CD14-positive monocyte (primary cell): ENCODE measurements at regions not wholly inside any gene's neighbourhood (a gene's known extent, or its start where the extent isn't known, plus 50 kb on each side); places are given as distances from the start of the nearest gene placed in this dataset.

ENCODE experiments used
- DNase-seq, 3 donors: peaks; one replicate each; pipeline ENCODE4 v3.0.0-alpha.2; 2011 to 2022
- H2AFZ ChIP-seq: 2 replicates; pipeline ENCODE4 v1.6.0; 2012; ENCODE audit warnings: mild to moderate bottlenecking, low read depth, low read length, inconsistent platforms; ENCODE audit not compliant: insufficient read depth, poor library complexity, severe bottlenecking
- H3K27ac ChIP-seq, 2 donors: 1 replicate in 1 of 2; 2 replicates in 1 of 2; pipeline ENCODE4 v1.5.1; 2012 to 2013; ENCODE audit warnings: low read length in 2 of 2, control low read depth in 1 of 2, inconsistent platforms in 1 of 2, low read depth in 1 of 2, mild to moderate bottlenecking in 1 of 2
- H3K27me3 ChIP-seq, 2 donors: one replicate each; pipeline versions ENCODE4 v1.6.0 to v1.6.1; 2011 to 2013; ENCODE audit warnings: low read length in 2 of 2; ENCODE audit not compliant: control insufficient read depth in 2 of 2, insufficient read depth in 2 of 2
- H3K36me3 ChIP-seq, 2 donors: replicated peaks in 1 of 2; 1 replicate in 1 of 2; 2 replicates in 1 of 2; pipeline versions ENCODE4 v1.5.1 to v1.6.1; 2012 to 2013; ENCODE audit warnings: low read length in 2 of 2, control low read depth in 1 of 2, inconsistent platforms in 1 of 2, mild to moderate bottlenecking in 1 of 2; ENCODE audit not compliant: insufficient read depth in 2 of 2, control insufficient read depth in 1 of 2
- H3K4me1 ChIP-seq, 2 donors: 1 replicate in 1 of 2; 2 replicates in 1 of 2; pipeline versions ENCODE4 v1.5.1 to v1.6.1; 2012 to 2013; ENCODE audit warnings: low read length in 2 of 2, control low read depth in 1 of 2, inconsistent platforms in 1 of 2, mild to moderate bottlenecking in 1 of 2, moderate library complexity in 1 of 2; ENCODE audit not compliant: insufficient read depth in 2 of 2, control insufficient read depth in 1 of 2
- H3K4me2 ChIP-seq: replicated peaks from 2 replicates; pipeline ENCODE3; 2012; ENCODE audit warnings: low read length, moderate library complexity, mild to moderate bottlenecking; ENCODE audit not compliant: poor library complexity, severe bottlenecking; ENCODE audit errors: extremely low read depth
- H3K4me3 ChIP-seq, 3 experiments: fragments of 200-600 bp in 1 of 3; sonication (generic) in 1 of 3; replicated peaks in 1 of 3; 1 replicate in 2 of 3; 2 replicates in 1 of 3; pipeline ENCODE4 v1.5.1; 2011 to 2013; ENCODE audit warnings: low read length in 3 of 3, mild to moderate bottlenecking in 3 of 3, control low read depth in 2 of 3, low read depth in 2 of 3, inconsistent platforms in 1 of 3, moderate library complexity in 1 of 3
- H3K79me2 ChIP-seq: 2 replicates; pipeline ENCODE4 v1.6.0; 2012; ENCODE audit warnings: mild to moderate bottlenecking, control low read depth, inconsistent platforms, low read length, moderate library complexity; ENCODE audit not compliant: insufficient read depth
- H3K9ac ChIP-seq: 2 replicates; pipeline ENCODE4 v1.6.0; 2017; ENCODE audit warnings: low read length, mild to moderate bottlenecking; ENCODE audit not compliant: insufficient read depth, poor library complexity, severe bottlenecking
- H3K9me3 ChIP-seq, 2 donors: replicated peaks in 1 of 2; 1 replicate in 1 of 2; 2 replicates in 1 of 2; pipeline versions ENCODE4 v1.5.1 to v1.6.1; 2012 to 2013; ENCODE audit warnings: low read length in 2 of 2, control low read depth in 1 of 2; ENCODE audit not compliant: control insufficient read depth in 1 of 2, insufficient read depth in 1 of 2
- H4K20me1 ChIP-seq: 2 replicates; pipeline ENCODE4 v1.6.0; 2012; ENCODE audit warnings: mild to moderate bottlenecking, low read length, control low read depth, moderate library complexity; ENCODE audit not compliant: insufficient read depth
- H3K27ac Mint-ChIP-seq, 7 donors: one replicate each; pipeline ENCODE4 v1.8.0; 2020; ENCODE audit warnings: mild to moderate bottlenecking in 7 of 7, mixed read lengths in 7 of 7, moderate library complexity in 6 of 7, inconsistent platforms in 2 of 7
- H3K27me3 Mint-ChIP-seq, 3 donors: one replicate each; pipeline ENCODE4 v1.8.0; 2021 to 2022; ENCODE audit warnings: low read depth in 3 of 3, mild to moderate bottlenecking in 3 of 3, mixed read lengths in 3 of 3, moderate library complexity in 3 of 3, inconsistent platforms in 1 of 3
- H3K36me3 Mint-ChIP-seq, 2 donors: one replicate each; pipeline ENCODE4 v1.8.0; 2020; ENCODE audit warnings: mixed read lengths in 2 of 2, inconsistent platforms in 1 of 2, mild to moderate bottlenecking in 1 of 2
- H3K4me1 Mint-ChIP-seq: one replicate; pipeline ENCODE4 v1.8.0; 2020; ENCODE audit warnings: mild to moderate bottlenecking, mixed read lengths
- H3K4me3 Mint-ChIP-seq, 2 donors: one replicate each; pipeline ENCODE4 v1.8.0; 2020; ENCODE audit warnings: mild to moderate bottlenecking in 2 of 2, mixed read lengths in 2 of 2, moderate library complexity in 1 of 2
- H3K9me3 Mint-ChIP-seq, 7 donors: one replicate each; pipeline ENCODE4 v1.8.0; 2020 to 2022; ENCODE audit warnings: mixed read lengths in 7 of 7, mild to moderate bottlenecking in 6 of 7, moderate library complexity in 6 of 7, inconsistent platforms in 2 of 7
- WGBS: methylation state at CpG from one replicate; pipeline ENCODE4 v1.1.5; 2013; ENCODE audit warnings: missing lambda C conversion rate; ENCODE audit not compliant: insufficient coverage; 5-methylcytosine and 5-hydroxymethylcytosine counted together
- intact Hi-C, 2 donors: fragments of 100-400 bp; cut with micrococcal nuclease; formaldehyde crosslinking; loops; one replicate each; pipeline versions ENCODE4 v1.15.0 to v1.15.1; 2023
- TF ChIP-seq, protein P1 (sequence below): fragments of 200-600 bp; IDR thresholded peaks from one replicate; pipeline ENCODE4 v1.8.0; 2022; ENCODE audit warnings: antibody characterized with exemption, mild to moderate bottlenecking

DNA sequence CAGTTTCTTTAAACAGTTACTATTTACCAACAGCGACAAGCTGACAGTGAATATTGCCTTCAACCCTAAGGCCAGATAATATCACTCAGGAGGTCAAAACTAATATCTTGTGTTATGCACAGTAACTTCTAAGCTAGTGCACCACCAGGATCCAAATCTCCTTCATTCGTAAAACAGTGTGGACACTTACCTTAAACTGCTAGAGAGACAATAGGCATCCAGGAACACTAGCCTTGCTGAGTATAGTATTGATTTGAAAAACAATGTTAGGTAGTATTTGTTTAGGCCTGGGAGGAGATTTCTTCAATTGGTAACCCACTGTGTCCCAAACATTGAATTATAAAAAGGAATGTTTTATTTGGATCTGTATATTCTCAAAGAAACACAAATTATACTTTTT lies 707.9 kb upstream of the UBE2E2 start:
- intact Hi-C loops = no loop called here
- no CpG with 5 or more reads among the region's 2 CpGs for WGBS
- no peaks in the 10 kb centered on the region for H3K4me1 Mint-ChIP-seq
- no peak overlapping the region for H3K27ac Mint-ChIP-seq
- no peaks in the 10 kb centered on the region for H3K36me3 Mint-ChIP-seq
- no peaks in the 10 kb centered on the region for H3K27me3 ChIP-seq
- no peak for DNase-seq
- H2AFZ ChIP-seq = no peak overlapping the region
- H3K36me3 ChIP-seq = no peaks in the 10 kb centered on the region
- peaks cover 0 to 7% (median 1%) of the 10 kb centered on the region in 7 donors for H3K9me3 Mint-ChIP-seq
- no peaks in the 10 kb centered on the region for H4K20me1 ChIP-seq
- no peak overlapping the region for H3K4me2 ChIP-seq
- H3K4me3 Mint-ChIP-seq = no peak overlapping the region
- no peak overlapping the region for H3K27ac ChIP-seq
- H3K9me3 ChIP-seq = no peaks in the 10 kb centered on the region
- H3K4me1 ChIP-seq = no peaks in the 10 kb centered on the region
- H3K27me3 Mint-ChIP-seq = peaks cover 0 to 1% (median 0%) of the 10 kb centered on the region in 3 donors
- TF ChIP-seq, protein P1, sequence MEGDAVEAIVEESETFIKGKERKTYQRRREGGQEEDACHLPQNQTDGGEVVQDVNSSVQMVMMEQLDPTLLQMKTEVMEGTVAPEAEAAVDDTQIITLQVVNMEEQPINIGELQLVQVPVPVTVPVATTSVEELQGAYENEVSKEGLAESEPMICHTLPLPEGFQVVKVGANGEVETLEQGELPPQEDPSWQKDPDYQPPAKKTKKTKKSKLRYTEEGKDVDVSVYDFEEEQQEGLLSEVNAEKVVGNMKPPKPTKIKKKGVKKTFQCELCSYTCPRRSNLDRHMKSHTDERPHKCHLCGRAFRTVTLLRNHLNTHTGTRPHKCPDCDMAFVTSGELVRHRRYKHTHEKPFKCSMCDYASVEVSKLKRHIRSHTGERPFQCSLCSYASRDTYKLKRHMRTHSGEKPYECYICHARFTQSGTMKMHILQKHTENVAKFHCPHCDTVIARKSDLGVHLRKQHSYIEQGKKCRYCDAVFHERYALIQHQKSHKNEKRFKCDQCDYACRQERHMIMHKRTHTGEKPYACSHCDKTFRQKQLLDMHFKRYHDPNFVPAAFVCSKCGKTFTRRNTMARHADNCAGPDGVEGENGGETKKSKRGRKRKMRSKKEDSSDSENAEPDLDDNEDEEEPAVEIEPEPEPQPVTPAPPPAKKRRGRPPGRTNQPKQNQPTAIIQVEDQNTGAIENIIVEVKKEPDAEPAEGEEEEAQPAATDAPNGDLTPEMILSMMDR = no peak
- H3K9ac ChIP-seq = no peak overlapping the region
- no peak overlapping the region for H3K4me3 ChIP-seq
- no peaks in the 10 kb centered on the region for H3K79me2 ChIP-seq

DNA sequence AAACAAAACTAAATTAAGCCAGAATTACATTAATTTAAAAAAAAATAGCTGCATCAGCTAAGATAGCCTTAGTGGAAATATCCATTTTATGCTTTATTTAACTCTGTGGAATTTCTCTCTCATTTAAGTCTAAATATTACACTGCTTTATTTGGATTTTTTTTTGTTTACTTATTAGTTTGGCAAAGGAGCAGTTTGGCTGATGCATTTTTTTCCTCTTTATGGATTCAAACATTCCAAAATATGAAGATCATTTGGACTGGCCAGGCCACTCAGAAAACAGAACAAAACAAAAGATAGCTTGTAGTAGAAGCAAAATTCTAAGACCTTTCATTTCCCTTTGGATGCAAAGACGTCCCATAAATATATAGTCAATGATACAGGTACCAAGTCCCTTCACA lies 707.3 kb upstream of the UBE2E2 start:
- TF ChIP-seq, protein P1 = no peak
- Mint-ChIP-seq H3K27me3 (peaks cover 0 to 1% (median 0%) of the 10 kb centered on the region in 3 donors), H3K36me3 (no peaks in the 10 kb centered on the region), H3K4me1 (no peaks in the 10 kb centered on the region), H3K9me3 (peaks cover 0 to 7% (median 1%) of the 10 kb centered on the region in 7 donors), H3K4me3 (no peak overlapping the region), H3K27ac (no peak overlapping the region)
- no peak overlapping the region for H3K9ac ChIP-seq
- no peaks in the 10 kb centered on the region for H3K4me1 ChIP-seq
- H3K4me2 ChIP-seq = no peak overlapping the region
- no peaks in the 10 kb centered on the region for H3K9me3 ChIP-seq
- no peak overlapping the region for H2AFZ ChIP-seq
- H3K36me3 ChIP-seq = no peaks in the 10 kb centered on the region
- intact Hi-C loops = no loop called here
- no peaks in the 10 kb centered on the region for H3K79me2 ChIP-seq
- H4K20me1 ChIP-seq = no peaks in the 10 kb centered on the region
- DNase-seq = no peak
- WGBS = no CpG with 5 or more reads among the region's 1 CpG
- H3K27ac ChIP-seq = no peak overlapping the region
- no peak overlapping the region for H3K4me3 ChIP-seq
- H3K27me3 ChIP-seq = no peaks in the 10 kb centered on the region
